ENCODE measurements at regions not wholly inside any gene's neighbourhood (a gene's known extent, or its start where the extent isn't known, plus 50 kb on each side); places are given as distances from the start of the nearest gene placed in this dataset.

DNA sequence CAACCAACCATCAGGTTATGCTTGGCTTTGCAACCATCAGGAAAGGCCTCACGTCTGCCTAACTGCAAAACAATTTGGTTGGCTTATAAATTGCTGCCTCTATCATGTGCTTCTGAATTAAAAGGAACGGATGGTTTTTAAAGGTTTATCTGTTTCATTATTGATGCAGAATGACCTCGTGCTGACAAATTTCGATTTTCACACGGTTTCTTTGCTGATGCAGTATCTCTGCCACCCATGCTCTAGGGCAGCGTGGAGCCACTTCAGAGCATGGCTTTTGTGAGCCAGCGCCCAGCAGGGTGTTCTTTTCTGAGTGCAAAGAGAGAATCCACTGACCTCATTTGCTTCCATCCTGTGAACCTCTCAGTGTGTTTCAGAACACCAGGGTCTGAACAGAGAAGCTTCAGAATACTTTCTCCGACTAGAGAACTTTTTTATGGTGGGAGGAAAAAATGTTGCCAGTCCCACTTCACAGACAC lies 143.1 kb upstream of the L3MBTL4 start:
- H3K4me2 ChIP-seq (ENCODE audit: low read length), result no peak overlapping the region
- no peaks in the 10 kb centered on the region for H3K9me2 ChIP-seq (replicated peaks; ENCODE audit: control insufficient read depth, low read length)
- no peaks in the 10 kb centered on the region for H3F3A ChIP-seq (ENCODE audit: control insufficient read depth, insufficient read depth)
- TF ChIP-seq, protein P1, sequence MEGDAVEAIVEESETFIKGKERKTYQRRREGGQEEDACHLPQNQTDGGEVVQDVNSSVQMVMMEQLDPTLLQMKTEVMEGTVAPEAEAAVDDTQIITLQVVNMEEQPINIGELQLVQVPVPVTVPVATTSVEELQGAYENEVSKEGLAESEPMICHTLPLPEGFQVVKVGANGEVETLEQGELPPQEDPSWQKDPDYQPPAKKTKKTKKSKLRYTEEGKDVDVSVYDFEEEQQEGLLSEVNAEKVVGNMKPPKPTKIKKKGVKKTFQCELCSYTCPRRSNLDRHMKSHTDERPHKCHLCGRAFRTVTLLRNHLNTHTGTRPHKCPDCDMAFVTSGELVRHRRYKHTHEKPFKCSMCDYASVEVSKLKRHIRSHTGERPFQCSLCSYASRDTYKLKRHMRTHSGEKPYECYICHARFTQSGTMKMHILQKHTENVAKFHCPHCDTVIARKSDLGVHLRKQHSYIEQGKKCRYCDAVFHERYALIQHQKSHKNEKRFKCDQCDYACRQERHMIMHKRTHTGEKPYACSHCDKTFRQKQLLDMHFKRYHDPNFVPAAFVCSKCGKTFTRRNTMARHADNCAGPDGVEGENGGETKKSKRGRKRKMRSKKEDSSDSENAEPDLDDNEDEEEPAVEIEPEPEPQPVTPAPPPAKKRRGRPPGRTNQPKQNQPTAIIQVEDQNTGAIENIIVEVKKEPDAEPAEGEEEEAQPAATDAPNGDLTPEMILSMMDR (IDR thresholded peaks at IDR 0.05; ENCODE audit: low read depth, low read length, poor library complexity, severe bottlenecking), result no peak
- no peak for TF ChIP-seq EZH2phosphoT487 (IDR thresholded peaks at IDR 0.05; ENCODE audit: borderline replicate concordance, low read length)
- H3K4me1 ChIP-seq (ENCODE audit: control insufficient read depth, low read length), result no peaks in the 10 kb centered on the region
- H3K27me3 ChIP-seq (ENCODE audit: control insufficient read depth, low read length), result no peaks in the 10 kb centered on the region
- H3K9me3 ChIP-seq (ENCODE audit: control insufficient read depth, insufficient read depth, low read length), result no peaks in the 10 kb centered on the region
- no peak overlapping the region for H3K27ac ChIP-seq (ENCODE audit: low read depth, low read length)
- H3K4me3 ChIP-seq (ENCODE audit: low read length), result no peak overlapping the region
- no peaks in the 10 kb centered on the region for H4K20me1 ChIP-seq (ENCODE audit: control insufficient read depth, insufficient read depth, low read depth, low read length)
- no peaks in the 10 kb centered on the region for H3K36me3 ChIP-seq (ENCODE audit: control insufficient read depth, low read length)
- no peaks in the 10 kb centered on the region for H3K79me2 ChIP-seq (ENCODE audit: control insufficient read depth, low read length)

DNA sequence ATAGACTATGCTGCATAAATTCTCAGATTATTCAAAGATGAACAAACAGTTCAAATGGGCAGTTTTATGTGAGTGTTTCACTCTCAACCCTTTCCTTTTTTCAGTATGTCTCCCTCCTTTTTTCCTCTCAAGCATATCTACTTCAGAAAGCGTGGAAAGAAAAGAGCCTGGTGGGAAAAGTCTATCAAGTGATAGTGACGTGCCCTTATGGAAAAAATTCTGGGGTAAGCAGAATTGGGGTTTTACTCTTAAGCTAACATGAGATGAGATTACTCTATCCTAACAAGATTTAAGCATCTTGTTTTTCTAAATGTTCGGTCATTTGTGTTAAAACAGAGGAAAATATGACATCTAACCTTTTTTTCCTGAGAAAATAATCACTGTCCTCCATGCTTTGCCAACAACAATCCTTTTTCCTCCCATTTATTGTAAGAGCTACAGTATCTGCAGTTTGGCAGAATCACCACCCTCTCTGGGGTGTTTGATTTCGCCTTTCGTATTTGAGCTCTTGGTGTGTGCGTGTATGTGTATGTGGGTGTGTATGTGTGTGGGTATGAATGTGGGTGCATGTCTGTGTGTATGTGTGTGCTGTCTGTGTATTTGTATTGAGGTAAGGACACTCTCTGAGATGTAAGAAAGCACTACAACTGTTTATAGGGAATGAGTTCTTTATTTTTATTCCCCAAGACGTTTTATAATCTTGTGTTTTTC lies 143.9 kb upstream of the L3MBTL4 start:
- TF ChIP-seq, protein P1 (IDR thresholded peaks at IDR 0.05; ENCODE audit: low read depth, low read length, poor library complexity, severe bottlenecking), result no peak
- no peak for TF ChIP-seq EZH2phosphoT487 (IDR thresholded peaks at IDR 0.05; ENCODE audit: borderline replicate concordance, low read length)

DNA sequence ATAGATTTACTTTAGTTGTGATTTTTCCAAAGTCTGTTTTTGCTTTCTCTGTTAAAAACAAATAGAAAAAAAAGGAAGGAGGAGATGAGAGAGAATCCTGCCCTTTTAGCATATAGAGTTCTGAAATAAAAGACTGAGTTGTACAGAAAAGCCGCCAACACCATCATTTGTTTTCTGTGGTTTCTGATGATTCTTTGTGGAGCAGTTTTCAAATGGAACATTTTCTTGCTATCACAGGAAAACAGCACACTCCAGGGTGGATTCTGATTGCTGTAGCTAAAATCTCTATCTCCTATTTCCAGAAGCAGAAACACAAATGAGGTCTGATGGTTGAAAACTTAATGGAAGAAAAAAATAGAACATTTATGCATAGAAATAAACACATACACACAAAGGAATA lies 144.6 kb upstream of the L3MBTL4 start:
- H3K27me3 ChIP-seq (ENCODE audit: control insufficient read depth, low read length), result no peaks in the 10 kb centered on the region
- H3K4me1 ChIP-seq (ENCODE audit: control insufficient read depth, low read length), result no peaks in the 10 kb centered on the region
- no peak for TF ChIP-seq EZH2phosphoT487 (IDR thresholded peaks at IDR 0.05; ENCODE audit: borderline replicate concordance, low read length)
- TF ChIP-seq, protein P1 (IDR thresholded peaks at IDR 0.05; ENCODE audit: low read depth, low read length, poor library complexity, severe bottlenecking), result no peak
- H3K27ac ChIP-seq (ENCODE audit: low read depth, low read length), result no peak overlapping the region
- no peaks in the 10 kb centered on the region for H3K9me3 ChIP-seq (ENCODE audit: control insufficient read depth, insufficient read depth, low read length)
- H3K36me3 ChIP-seq (ENCODE audit: control insufficient read depth, low read length), result no peaks in the 10 kb centered on the region
- no peak overlapping the region for H3K4me2 ChIP-seq (ENCODE audit: low read length)
- H3K79me2 ChIP-seq (ENCODE audit: control insufficient read depth, low read length), result no peaks in the 10 kb centered on the region
- H3K4me3 ChIP-seq (ENCODE audit: low read length), result no peak overlapping the region
- H3F3A ChIP-seq (ENCODE audit: control insufficient read depth, insufficient read depth), result no peaks in the 10 kb centered on the region
- no peaks in the 10 kb centered on the region for H4K20me1 ChIP-seq (ENCODE audit: control insufficient read depth, insufficient read depth, low read depth, low read length)
- H3K9me2 ChIP-seq (replicated peaks; ENCODE audit: control insufficient read depth, low read length), result no peaks in the 10 kb centered on the region

More for the DNA sequence above, 143.9 kb upstream of the L3MBTL4 start:
- Histone ChIP-seq H3K79me2 (ENCODE audit: control insufficient read depth, low read length) (no peaks in the 10 kb centered on the region), H3K36me3 (ENCODE audit: control insufficient read depth, low read length) (no peaks in the 10 kb centered on the region), H3K27me3 (ENCODE audit: control insufficient read depth, low read length) (no peaks in the 10 kb centered on the region), H4K20me1 (ENCODE audit: control insufficient read depth, insufficient read depth, low read depth, low read length) (no peaks in the 10 kb centered on the region), H3F3A (ENCODE audit: control insufficient read depth, insufficient read depth) (no peaks in the 10 kb centered on the region), H3K9me3 (ENCODE audit: control insufficient read depth, insufficient read depth, low read length) (no peaks in the 10 kb centered on the region), H3K4me3 (ENCODE audit: low read length) (no peak overlapping the region), H3K4me2 (ENCODE audit: low read length) (no peak overlapping the region), H3K4me1 (ENCODE audit: control insufficient read depth, low read length) (no peaks in the 10 kb centered on the region), H3K9me2 (replicated peaks; ENCODE audit: control insufficient read depth, low read length) (no peaks in the 10 kb centered on the region), H3K27ac (ENCODE audit: low read depth, low read length) (no peak overlapping the region)

Data from DOHH2 (cell line).